SHP77 (cell line): ENCODE measurements at regions not wholly inside any gene's neighbourhood (a gene's known extent, or its start where the extent isn't known, plus 50 kb on each side); places are given as distances from the start of the nearest gene placed in this dataset.
"Not testable (repeated sequence)": the region's sequence is repeated elsewhere in the genome, so short reads cannot be mapped to it uniquely, and the experiment has no call there.

Experiments used
- DNase-seq, 2 experiments: peaks; one replicate each; lab custom pipeline; 2025; lab: John Stamatoyannopoulos, UW

- no peak for DNase-seq
Measured at GRCh38 chrX:97858592-97858991, 974.9 kb downstream of the RPA4 start.

DNA sequence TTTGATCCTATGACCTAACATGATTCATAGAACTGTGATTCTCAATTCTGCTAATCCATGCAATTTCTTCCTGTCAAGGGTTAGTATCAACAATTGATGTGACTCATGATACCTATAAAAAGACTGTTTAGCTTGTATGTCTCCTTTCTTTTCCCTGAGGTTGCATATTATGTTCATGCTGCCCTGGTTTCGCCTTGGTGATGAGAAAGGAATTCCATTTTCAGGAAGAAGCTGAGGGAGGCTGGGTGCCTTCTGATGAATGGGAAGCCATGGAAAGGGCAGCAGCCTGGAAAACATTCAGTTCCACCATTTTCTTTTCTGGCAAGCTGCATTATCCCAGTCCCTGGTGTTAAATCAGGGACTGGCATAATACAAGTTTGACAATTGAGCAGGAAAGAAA lies 976.5 kb downstream of the RPA4 start:
- DNase-seq = no peak

GRCh38 chrX:97863261-97863660 lies 979.6 kb downstream of the RPA4 start:
- no peak for DNase-seq

- no peak for DNase-seq
Measured at GRCh38 chrX:97867266-97867665, 983.6 kb downstream of the RPA4 start.

DNA sequence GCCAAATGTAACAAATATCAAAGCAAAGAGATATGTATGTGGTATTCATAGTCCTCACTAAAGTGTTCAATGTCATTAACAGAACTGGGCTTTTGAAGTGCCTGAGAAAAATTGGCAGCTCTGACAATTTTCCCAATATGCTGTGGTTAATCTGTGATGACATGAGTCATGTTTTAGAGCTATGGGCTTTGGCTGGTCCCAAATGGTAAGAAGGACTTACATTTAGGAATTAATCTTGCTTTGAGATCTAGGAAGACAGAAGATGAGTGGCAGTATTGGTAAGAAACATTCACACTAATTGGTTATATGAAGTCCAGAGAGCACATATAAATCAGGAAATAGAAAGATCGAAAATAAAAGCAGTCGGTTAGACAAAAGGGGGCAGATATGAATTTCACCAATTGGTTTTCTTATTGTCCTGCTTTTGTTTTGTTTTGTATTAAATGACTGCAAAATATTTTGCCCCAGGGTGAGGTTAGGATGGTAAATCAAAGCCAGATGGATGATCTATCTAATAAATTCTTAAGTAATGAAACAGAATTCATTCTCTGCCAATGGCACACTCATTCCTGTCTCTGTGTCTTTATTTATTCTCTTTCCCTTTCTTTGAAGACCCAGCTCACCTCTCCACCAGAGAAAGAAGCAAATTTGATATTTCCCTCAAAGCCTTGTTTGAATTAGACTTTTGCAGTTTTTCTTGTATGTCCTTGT lies 993.1 kb downstream of the RPA4 start:
- no peak for DNase-seq

GRCh38 chrX:97882306-97882705 lies 998.6 kb downstream of the RPA4 start:
- DNase-seq = no peak

GRCh38 chrX:97895751-97896150 lies 1012.0 kb downstream of the RPA4 start:
- DNase-seq = no peak

- DNase-seq = no peak
Measured at GRCh38 chrX:97897998-97898397, 1014.3 kb downstream of the RPA4 start.

DNA sequence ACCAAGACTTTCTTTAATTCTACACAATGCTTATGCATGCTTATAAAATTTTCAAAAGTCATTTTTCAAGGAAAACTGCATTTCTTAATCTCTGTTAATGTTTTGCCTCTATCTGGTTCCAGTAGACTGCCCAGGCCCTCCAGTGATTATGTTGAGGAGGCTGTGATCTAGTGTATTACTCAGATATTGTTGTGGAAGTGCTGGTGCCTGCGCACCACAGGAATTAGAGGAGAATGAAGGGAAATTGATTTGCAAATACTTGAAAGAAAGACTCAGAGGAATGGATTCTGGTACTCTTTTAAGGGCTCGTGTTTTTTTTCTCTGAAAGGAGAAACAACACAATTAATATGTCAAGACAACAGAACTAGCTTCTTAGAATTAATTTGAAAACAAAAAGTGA lies 1015.1 kb downstream of the RPA4 start:
- no peak for DNase-seq

- no peak for DNase-seq
Measured at GRCh38 chrX:97907791-97908190, 1024.1 kb downstream of the RPA4 start.

- no peak for DNase-seq
Measured at GRCh38 chrX:97909245-97909644, 1025.5 kb downstream of the RPA4 start.

GRCh38 chrX:97915390-97915789 lies 1031.7 kb downstream of the RPA4 start:
- not testable (repeated sequence) for DNase-seq

- DNase-seq = not testable (repeated sequence)
Measured at GRCh38 chrX:97921223-97921622, 1037.5 kb downstream of the RPA4 start.

DNA sequence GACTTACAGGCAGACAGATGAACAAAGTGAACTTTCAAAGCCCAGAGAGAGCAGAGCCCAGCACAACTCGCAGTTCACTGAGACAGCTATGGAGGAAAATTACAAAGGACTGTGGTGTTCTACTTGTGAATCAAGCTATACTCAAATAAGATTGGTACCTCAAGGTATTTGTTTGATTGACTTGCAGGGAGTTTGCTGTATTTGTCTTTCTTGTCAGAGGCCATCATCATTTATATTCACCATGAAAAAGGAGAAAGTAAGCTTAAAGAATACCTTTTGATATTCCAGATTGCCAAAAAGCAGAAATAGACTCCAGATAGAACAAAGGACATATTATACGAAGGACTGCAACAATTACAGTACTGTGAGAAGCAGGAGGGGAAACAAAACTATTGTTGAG lies 1047.9 kb downstream of the RPA4 start:
- no peak for DNase-seq

GRCh38 chrX:97936296-97936695 lies 1052.6 kb downstream of the RPA4 start:
- DNase-seq = no peak

DNA sequence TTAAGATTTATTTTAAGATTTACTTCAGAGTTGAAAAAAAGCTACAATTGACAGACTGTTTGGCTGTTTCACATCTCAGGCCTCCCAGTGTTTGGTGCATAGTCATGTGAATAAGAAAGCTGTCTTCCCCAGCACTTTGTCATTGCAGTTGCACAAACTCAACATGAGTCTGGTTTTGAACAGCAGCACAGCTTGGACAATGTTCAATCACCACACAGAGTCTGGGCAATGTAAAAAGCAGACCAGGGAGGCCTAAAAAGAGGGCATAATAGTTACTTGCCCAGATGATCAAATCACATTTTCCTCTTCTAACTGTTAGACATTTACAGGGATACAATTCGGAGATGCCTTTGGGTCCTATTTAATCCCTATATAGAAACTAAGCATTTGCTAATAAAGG lies 1055.0 kb downstream of the RPA4 start:
- no peak for DNase-seq

DNA sequence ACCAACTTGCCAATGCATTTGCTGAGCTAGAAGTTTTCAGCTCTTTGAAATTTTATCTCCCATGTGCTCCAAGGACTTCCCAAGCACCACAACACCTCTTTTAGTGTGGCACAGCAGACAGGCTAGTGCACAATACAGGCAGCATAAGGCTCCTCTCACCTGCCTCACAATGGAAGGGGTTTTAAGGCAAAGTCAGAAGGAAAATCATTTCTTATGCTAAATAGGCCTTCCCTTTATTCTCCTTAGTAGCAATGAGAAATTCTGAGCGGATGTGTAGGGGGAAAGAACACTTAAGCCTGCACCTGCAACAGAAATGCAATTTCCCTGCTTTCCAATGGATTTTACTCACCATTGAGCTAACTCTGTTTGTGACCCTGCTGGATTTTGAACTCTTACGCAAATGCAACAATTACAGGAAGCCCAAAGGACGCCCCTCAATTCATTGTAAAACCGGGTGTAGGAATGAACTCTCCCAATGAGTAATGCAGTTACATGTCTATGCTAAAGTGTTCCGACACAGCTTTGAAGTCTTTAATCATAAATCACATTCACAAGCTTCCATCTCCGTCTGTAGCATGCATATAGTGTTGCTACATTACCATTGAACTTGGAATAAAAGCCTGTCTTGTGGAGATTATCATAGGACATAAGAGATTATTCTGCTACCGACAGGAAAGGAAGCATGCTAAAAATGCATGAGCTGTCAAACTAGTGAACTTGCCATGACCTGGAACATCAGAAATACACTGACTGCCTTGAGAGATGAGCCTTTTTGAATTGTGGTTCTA lies 1084.9 kb downstream of the RPA4 start:
- DNase-seq = no peak

- DNase-seq = no peak
Measured at GRCh38 chrX:97984641-97985040, 1100.9 kb downstream of the RPA4 start.

DNA sequence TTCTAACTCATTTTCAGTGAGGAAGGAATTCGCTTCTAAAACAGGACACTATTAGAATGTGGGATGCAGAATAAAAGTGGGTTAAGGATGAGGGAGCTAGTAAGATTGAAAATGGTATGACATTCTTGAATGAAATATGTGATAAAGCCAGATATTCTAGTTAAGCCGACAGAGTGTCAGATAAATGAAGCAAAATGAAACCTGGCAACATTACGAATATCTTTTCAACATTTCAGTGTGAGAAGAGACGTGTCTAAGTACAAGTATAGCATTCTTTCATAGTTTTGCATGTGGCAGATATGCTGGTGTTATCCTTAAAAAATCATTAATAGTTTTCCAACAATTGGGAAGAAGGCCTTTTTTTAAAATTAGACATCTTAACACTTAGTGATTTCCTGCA lies 1101.4 kb downstream of the RPA4 start:
- no peak for DNase-seq

GRCh38 chrX:97987979-97988378 lies 1104.3 kb downstream of the RPA4 start:
- DNase-seq = no peak

DNA sequence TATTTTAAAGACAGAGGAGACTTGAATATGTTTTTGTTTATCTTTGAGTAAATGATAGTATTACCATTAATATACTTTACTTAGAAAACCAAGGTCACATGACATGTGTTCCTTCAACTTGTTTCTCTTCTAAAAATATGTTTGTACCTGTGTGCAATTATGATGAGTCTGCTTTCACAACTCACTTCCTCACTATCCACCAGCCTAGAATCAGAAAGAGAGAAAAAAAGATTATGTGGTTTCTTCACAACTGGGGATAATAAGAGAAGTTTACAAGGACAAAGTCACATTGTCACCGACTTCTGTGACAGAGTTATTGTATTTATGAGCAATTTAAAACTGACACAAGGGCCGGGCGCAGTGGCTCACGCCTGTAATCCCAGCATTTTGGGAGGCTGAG lies 1112.1 kb downstream of the RPA4 start:
- no peak for DNase-seq

DNA sequence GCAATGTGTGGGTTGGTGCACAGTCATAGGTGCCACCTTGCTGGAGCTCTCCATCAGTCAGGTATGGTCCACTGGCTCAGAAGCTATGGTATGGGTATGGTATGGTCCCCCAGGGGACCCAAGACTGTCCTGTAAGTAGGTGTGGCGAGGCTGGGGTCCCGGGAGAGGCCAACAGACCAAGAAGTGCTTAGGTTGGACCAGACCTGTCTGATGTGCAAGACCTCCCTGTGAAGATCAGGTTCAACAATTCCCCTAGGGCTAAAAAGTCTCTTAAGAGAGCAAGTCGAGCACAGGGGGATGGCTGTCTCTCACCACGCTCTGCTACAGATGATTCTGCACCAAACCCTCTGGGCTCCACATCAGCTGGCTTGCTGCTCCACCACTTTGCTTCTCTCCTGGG lies 1145.0 kb downstream of the RPA4 start:
- no peak for DNase-seq

- DNase-seq = no peak
Measured at GRCh38 chrX:98029861-98030260, 1146.2 kb downstream of the RPA4 start.

DNA sequence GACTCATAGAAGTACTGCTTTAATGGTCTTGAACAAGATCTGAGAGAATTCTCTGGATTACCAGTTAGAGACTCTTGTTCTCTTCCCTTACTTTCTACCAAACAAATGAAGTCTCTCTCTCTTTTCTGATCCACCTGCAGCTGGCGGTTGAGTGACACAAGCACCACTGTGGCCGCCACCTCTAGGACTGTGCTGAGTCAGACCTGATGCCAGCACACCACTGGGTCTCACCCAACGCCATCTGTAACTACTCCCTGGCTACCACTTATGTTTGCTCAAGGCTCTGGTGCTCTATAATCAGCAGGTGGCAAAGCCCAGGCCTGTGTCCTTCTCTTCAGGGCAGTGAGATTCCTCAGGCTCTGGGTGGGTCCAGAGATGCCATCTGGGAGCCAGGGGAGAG lies 1173.5 kb downstream of the RPA4 start:
- no peak for DNase-seq
